ENCODE measurements at regions not wholly inside any gene's neighbourhood (a gene's known extent, or its start where the extent isn't known, plus 50 kb on each side); places are given as distances from the start of the nearest gene placed in this dataset.

DNA sequence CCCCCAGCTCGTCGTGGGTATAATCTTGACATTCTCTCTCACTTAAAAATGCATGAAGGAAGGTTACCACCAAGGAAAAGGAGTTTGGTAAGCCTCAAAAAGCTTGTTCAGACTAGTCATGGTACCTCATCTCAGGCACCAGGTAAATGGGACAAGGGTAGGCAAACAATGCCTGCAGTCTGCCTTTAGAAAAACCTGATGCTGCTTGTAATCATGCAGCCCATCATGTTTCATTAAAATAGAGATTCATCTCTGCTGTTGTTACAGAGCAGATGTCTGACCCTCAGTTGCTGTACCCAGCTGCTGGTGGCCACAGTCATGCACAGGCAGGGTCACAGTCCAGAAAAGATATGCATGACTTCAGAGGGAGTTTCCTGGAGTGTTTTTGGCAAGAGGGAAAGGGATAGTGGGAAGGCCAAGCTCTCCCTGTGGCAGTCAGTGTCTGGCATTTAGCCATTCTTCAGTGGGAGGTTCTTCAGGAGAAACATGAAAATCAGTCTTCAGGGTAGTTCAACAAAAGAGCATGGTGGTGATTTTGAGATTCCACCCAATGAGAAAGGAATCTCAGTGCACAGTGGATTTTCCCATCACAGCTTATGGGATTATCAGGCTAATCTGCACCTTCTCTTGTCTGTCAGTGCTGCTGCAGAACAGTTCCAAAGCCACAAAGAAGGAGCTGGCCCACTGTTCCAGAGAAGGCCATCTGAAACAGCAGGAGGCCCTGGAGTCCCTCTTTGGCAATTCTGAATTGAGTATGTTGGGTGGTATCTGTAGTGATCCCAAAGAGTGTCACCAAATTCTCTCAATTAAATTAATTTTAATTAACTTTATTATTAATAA, 202.7 kb upstream of the FRMD6 start:
- Histone ChIP-seq H2BK15ac (ENCODE audit: low read length) (no peak overlapping the region), H2AFZ (ENCODE audit: low read length) (no peak overlapping the region), H4K91ac (replicated peaks; ENCODE audit: insufficient read length, low read length) (no peak overlapping the region), H3K27me3 (replicated peaks in 1 of 4; ENCODE audit: control insufficient read depth in 3 of 4, extremely low read depth in 1 of 4, insufficient read depth in 3 of 4, low read length in 3 of 4) (no peaks in the 10 kb centered on the region), H2BK120ac (replicated peaks; ENCODE audit: low read depth, low read length) (no peak overlapping the region), H2BK12ac (ENCODE audit: low read depth, low read length) (no peak overlapping the region), H3K4me1 (replicated peaks in 1 of 4; ENCODE audit: control insufficient read depth in 3 of 4, insufficient read depth in 4 of 4, low read length in 3 of 4) (no peaks in the 10 kb centered on the region), H3K56ac (replicated peaks; ENCODE audit: insufficient read length, low read depth, low read length) (no peak overlapping the region), H3K79me2 (ENCODE audit: control insufficient read depth in 1 of 2, insufficient read depth in 2 of 2, low read length in 2 of 2) (no peaks in the 10 kb centered on the region; a peak in 1 of 4 replicates), H3K4me3 (ENCODE audit: extremely low read depth in 1 of 4, insufficient read depth in 2 of 4, low read depth in 3 of 4, low read length in 4 of 4) (no peak overlapping the region), H3K9ac (replicated peaks in 1 of 4; ENCODE audit: extremely low read depth in 1 of 4, low read depth in 3 of 4, low read length in 3 of 4) (no peak overlapping the region), H4K20me1 (replicated peaks in 1 of 2; ENCODE audit: control insufficient read depth in 1 of 2, insufficient read depth in 2 of 2, low read length in 2 of 2) (no peaks in the 10 kb centered on the region), H2BK20ac (ENCODE audit: low read length) (no peak overlapping the region), H2BK5ac (ENCODE audit: low read depth, low read length) (no peak overlapping the region), H3K23me2 (ENCODE audit: low read depth, low read length) (no peaks in the 10 kb centered on the region; the same call in 1 of the 2 replicates), H3K18ac (ENCODE audit: extremely low read depth, low read length) (no peak overlapping the region), H3K14ac (ENCODE audit: insufficient read length) (no peak overlapping the region), H4K5ac (ENCODE audit: insufficient read length, low read depth, low read length) (no peak overlapping the region), H3K23ac (ENCODE audit: insufficient read length) (no peak overlapping the region), H3K4me2 (ENCODE audit: insufficient read depth in 1 of 2, low read depth in 2 of 2, low read length in 2 of 2) (no peak overlapping the region), H2AK5ac (ENCODE audit: low read depth, low read length) (no peak overlapping the region), H4K8ac (ENCODE audit: extremely low read depth, insufficient read depth, low read length) (no peak overlapping the region), H3K9me3 (ENCODE audit: insufficient read depth in 2 of 2, low read depth in 1 of 2, low read length in 1 of 2) (no peaks in the 10 kb centered on the region), H3K79me1 (ENCODE audit: low read depth, low read length) (no peaks in the 10 kb centered on the region), H3K27ac (ENCODE audit: low read depth, low read length) (no peak overlapping the region), H3K36me3 (ENCODE audit: control insufficient read depth in 2 of 4, insufficient read depth in 4 of 4, low read length in 3 of 4) (no peaks in the 10 kb centered on the region), H3K4ac (replicated peaks; ENCODE audit: insufficient read length, low read depth, low read length) (no peak overlapping the region)
- 97% methylated on average over 2 of the region's 2 CpGs; no CpG with 5 or more reads in 1 of the 2 experiments for WGBS, 2 experiments (ENCODE audit: extremely low coverage in 1 of 2, insufficient coverage in 1 of 2, insufficient read length in 1 of 2, insufficient replicate concordance in 2 of 2, low coverage in 1 of 2, low lambda C conversion rate in 2 of 2, missing lambda C conversion rate in 1 of 2)
- ChIA-PET CTCF (ENCODE audit: partially characterized antibody) (interaction anchor here (0.8 to 1.7 kb wide), 2 partner anchors 166 to 267 kb away, joined by 3 to 4 read pairs; no protein-coding TSS in a partner anchor), POLR2A (ENCODE audit: partially characterized antibody) (no interaction called here)
- FAIRE-seq (no peak), DNase-seq (ENCODE audit: low read depth in 1 of 2, low spot score in 2 of 2) (no peak)
- TF ChIP-seq HDAC2 (IDR thresholded peaks at IDR 0.05; ENCODE audit: borderline replicate concordance in 1 of 2, low read depth in 2 of 2, low read length in 2 of 2) (no peak), TAF1 (IDR thresholded peaks at IDR 0.05; ENCODE audit: low read depth, low read length) (no peak), SIN3A (conservative IDR thresholded peaks at IDR 0.05 in 1 of 2, IDR thresholded peaks at IDR 0.05 in 1 of 2; ENCODE audit: low read depth in 1 of 2, low read length in 2 of 2) (no peak), PHF8 (conservative IDR thresholded peaks at IDR 0.05; ENCODE audit: low read depth, low read length) (no peak), RXRA (IDR thresholded peaks at IDR 0.05; ENCODE audit: insufficient read depth, low read depth, low read length) (no peak), CBX8 (IDR thresholded peaks at IDR 0.05; ENCODE audit: borderline replicate concordance, low read depth, low read length) (no peak)
- TF ChIP-seq, protein P1, sequence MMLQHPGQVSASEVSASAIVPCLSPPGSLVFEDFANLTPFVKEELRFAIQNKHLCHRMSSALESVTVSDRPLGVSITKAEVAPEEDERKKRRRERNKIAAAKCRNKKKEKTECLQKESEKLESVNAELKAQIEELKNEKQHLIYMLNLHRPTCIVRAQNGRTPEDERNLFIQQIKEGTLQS (IDR thresholded peaks at IDR 0.05; ENCODE audit: insufficient read depth, low read depth, low read length) = no peak

Measured in H1 (cell line).